ENCODE measurements at regions not wholly inside any gene's neighbourhood (a gene's known extent, or its start where the extent isn't known, plus 50 kb on each side); places are given as distances from the start of the nearest gene placed in this dataset.

DNA sequence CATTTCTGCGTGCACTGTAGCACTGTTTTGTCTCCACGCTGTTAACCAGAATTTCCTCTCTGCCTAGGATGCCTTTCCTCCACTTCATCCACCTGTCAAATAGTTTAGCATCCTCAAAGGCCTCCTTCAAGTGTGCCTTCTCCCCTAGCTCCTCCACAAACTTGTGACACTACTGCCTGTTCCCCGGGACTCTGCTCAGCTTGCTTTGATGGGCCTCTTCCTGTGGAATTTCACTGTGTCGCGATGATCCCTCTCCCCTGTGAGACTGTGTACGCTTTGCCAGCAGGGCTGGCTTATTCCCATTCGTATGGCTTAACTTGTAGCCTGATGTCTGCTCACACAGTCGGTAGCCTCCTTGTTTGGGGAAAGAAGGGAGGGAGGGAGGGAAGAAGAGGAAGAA lies 426.8 kb downstream of the VRK1 start:
- TF ChIP-seq POLR2A (IDR thresholded peaks at IDR 0.05; ENCODE audit: low read length), result no peak
- TF ChIP-seq GATA1 (IDR thresholded peaks at IDR 0.05; ENCODE audit: low read depth, low read length), result no peak

All from erythroblast (primary cell).